RWPE2 (cell line): ENCODE measurements at regions not wholly inside any gene's neighbourhood (a gene's known extent, or its start where the extent isn't known, plus 50 kb on each side); places are given as distances from the start of the nearest gene placed in this dataset.
A peak's percentile ranks its signal among the peaks of the same experiment; 100 is the strongest.

Experiments
- ATAC-seq: fragments of 200-7000 bp; cut with Tn5 transposase; 3 replicates; pipeline ENCODE4 v1.9.1; 2021; ENCODE audit warnings: low read depth
- DNase-seq: peaks from one replicate; pipeline ENCODE4 v3.0.0-alpha.2; 2020; ENCODE audit warnings: low spot score
- H3K27ac ChIP-seq: fragments of 450-650 bp; 2 replicates; pipeline ENCODE4 v1.5.1; 2017; ENCODE audit warnings: mild to moderate bottlenecking; ENCODE audit not compliant: poor library complexity, severe bottlenecking
- H3K27me3 ChIP-seq: fragments of 250-450 bp; sonication (Bioruptor Pico); 2 replicates; pipeline ENCODE4 v1.5.1; 2021; ENCODE audit warnings: mild to moderate bottlenecking, moderate library complexity; ENCODE audit not compliant: insufficient read depth, poor library complexity, severe bottlenecking
- H3K36me3 ChIP-seq: fragments of 250-450 bp; sonication (Bioruptor Pico); 2 replicates; pipeline ENCODE4 v1.5.1; 2020; ENCODE audit warnings: low read depth, mild to moderate bottlenecking, moderate library complexity
- H3K4me1 ChIP-seq: fragments of 250-450 bp; sonication (Bioruptor Pico); 2 replicates; pipeline ENCODE4 v1.5.1; 2021; ENCODE audit warnings: mild to moderate bottlenecking, moderate library complexity; ENCODE audit not compliant: insufficient read depth, poor library complexity, severe bottlenecking
- H3K4me3 ChIP-seq: fragments of 250-450 bp; sonication (Bioruptor Pico); 2 replicates; pipeline ENCODE4 v1.5.1; 2021; ENCODE audit warnings: mild to moderate bottlenecking, moderate library complexity; ENCODE audit not compliant: severe bottlenecking
- H3K9me3 ChIP-seq: fragments of 250-450 bp; sonication (Bioruptor Pico); 2 replicates; pipeline ENCODE4 v1.5.1; 2021; ENCODE audit warnings: mild to moderate bottlenecking, moderate library complexity; ENCODE audit not compliant: severe bottlenecking
- CTCF ChIP-seq: fragments of 450-650 bp; IDR thresholded peaks from one replicate; pipeline ENCODE4 v1.5.1; 2017; ENCODE audit warnings: mild to moderate bottlenecking, moderate library complexity; ENCODE audit not compliant: poor library complexity, severe bottlenecking

GRCh38 chr16:86673090-86673955 lies 95.0 kb downstream of the FOXL1 start:
- TF ChIP-seq CTCF, result no peak

DNA sequence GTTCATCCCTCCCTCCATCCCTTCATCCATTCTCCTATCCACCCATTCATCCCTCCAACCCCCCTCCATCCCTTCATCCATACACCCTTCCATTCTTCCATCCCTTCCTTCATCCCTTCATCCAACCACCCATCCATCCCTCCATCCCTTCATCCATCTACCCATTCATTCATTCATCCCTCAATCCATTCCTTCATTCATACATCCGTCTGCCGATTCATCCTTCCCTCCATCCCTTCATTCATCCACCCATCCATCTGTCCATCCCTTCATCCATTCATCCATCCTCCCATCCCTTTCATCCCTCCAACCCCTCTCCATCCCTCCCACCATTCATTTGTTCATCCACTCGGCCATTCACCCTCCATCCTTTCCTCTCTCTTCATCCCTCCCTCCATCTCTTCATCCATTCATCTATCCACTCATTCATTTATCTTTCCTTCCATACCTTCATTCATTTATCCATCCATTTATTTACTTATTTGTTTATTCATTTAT lies 95.7 kb downstream of the FOXL1 start:
- Histone ChIP-seq H3K4me1 (peaks cover 7% of the 10 kb centered on the region), H3K4me3 (no peak overlapping the region), H3K27ac (no peak overlapping the region), H3K36me3 (no peaks in the 10 kb centered on the region), H3K27me3 (no peaks in the 10 kb centered on the region), H3K9me3 (no peaks in the 10 kb centered on the region)
- TF ChIP-seq CTCF, result no peak
- ATAC-seq, result no peak
- DNase-seq, result no peak

More at GRCh38 chr16:86673090-86673955, 95.0 kb downstream of the FOXL1 start:
- Histone ChIP-seq H3K36me3 (no peaks in the 10 kb centered on the region), H3K4me3 (no peak overlapping the region), H3K27me3 (no peaks in the 10 kb centered on the region), H3K27ac (no peak overlapping the region), H3K4me1 (peaks cover 7% of the 10 kb centered on the region), H3K9me3 (no peaks in the 10 kb centered on the region)
- ATAC-seq, result no peak
- no peak for DNase-seq

- TF ChIP-seq CTCF, result no peak
- Histone ChIP-seq H3K9me3 (no peaks in the 10 kb centered on the region), H3K4me3 (no peak overlapping the region), H3K27ac (peak overlapping the region; percentile 55), H3K4me1 (peaks cover 11% of the 10 kb centered on the region), H3K36me3 (no peaks in the 10 kb centered on the region), H3K27me3 (no peaks in the 10 kb centered on the region)
- ATAC-seq (peak; percentile 86), DNase-seq (no peak)
Measured at GRCh38 chr16:86676254-86676670, 97.9 kb downstream of the FOXL1 start.

DNA sequence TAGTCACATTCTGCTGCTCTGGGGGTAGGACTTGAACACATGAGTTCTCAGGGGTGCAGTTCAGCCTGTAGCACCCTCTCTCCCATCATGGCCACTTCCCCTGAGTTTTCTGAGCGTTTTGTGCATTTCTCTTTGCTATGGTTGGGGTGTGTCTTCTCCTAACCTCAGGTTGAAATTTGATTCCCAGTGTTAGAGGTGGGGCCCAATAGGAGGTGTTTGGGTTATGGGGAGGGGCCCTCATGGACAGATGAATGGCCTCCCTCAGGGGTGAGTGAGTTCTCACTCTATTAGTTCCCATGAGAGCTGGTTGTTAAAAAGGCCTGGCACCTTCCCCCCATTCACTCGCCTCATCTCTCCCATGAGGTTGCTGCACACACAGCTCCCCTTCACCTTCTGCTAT lies 101.1 kb downstream of the FOXL1 start:
- no peak for DNase-seq
- Histone ChIP-seq H3K4me3 (no peak overlapping the region), H3K36me3 (no peaks in the 10 kb centered on the region), H3K4me1 (peaks cover 11% of the 10 kb centered on the region), H3K27me3 (no peaks in the 10 kb centered on the region), H3K9me3 (no peaks in the 10 kb centered on the region), H3K27ac (peak overlapping the region; percentile 45)
- peak; percentile 44; the same call in 1 of the 3 replicates for ATAC-seq
- TF ChIP-seq CTCF, result no peak

GRCh38 chr16:86680162-86680561 lies 101.8 kb downstream of the FOXL1 start:
- no peak for TF ChIP-seq CTCF
- H3K9me3 ChIP-seq, result no peaks in the 10 kb centered on the region
- peak overlapping the region; percentile 45 for H3K27ac ChIP-seq
- H3K4me1 ChIP-seq, result peaks cover 11% of the 10 kb centered on the region
- ATAC-seq (peak; percentile 44; the same call in 1 of the 3 replicates), DNase-seq (no peak)
- H3K36me3 ChIP-seq, result no peaks in the 10 kb centered on the region
- no peak overlapping the region for H3K4me3 ChIP-seq
- no peaks in the 10 kb centered on the region for H3K27me3 ChIP-seq
